PC-3 (cell line): ENCODE measurements at regions not wholly inside any gene's neighbourhood (a gene's known extent, or its start where the extent isn't known, plus 50 kb on each side); places are given as distances from the start of the nearest gene placed in this dataset.

ENCODE experiments used
- EZH2 ChIP-seq: fragments of 300-600 bp; sonication (generic); IDR thresholded peaks from one replicate; pipeline ENCODE4 v1.6.1; 2017; ENCODE audit warnings: antibody characterized with exemption, mild to moderate bottlenecking, low read length; ENCODE audit not compliant: unreplicated experiment
- TF ChIP-seq, protein P1 (sequence below): fragments of 300-600 bp; sonication (generic); conservative IDR thresholded peaks from 2 replicates; pipeline ENCODE4 v1.5.1; 2017; ENCODE audit warnings: antibody characterized with exemption, low read depth, mild to moderate bottlenecking, low read length

DNA sequence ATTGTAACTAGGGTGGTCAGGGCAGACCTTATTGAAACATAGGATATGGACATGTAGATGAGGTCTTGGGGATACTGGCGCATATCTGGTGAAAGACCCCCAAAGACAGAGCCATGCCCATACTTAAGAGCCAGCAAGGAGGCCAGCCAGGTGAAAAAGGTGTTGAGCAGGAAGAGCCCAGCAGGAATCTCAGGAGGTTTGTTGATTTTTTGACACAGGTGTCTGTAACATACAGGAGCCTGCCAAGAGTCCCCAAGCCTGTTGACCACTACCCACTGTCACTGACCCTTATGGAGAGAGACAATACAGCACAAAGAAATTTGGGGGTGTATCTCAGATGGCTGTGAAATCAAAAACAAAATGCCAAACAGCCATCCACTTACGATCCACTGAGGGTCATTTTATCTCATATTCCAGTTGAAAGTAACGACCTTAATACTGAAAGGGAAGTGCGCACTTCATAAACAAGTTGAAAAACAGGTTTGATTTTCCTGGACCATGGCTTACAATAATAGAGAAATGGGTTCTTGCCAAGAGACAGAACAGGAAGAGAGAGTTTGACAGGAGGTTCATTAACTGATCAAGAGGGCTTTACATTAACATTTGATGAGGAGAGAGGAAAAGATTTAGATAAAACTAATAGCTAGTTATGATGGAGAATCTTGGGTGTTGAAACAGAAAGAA is 163.6 kb downstream of the GLUL start:
- TF ChIP-seq, protein P1, sequence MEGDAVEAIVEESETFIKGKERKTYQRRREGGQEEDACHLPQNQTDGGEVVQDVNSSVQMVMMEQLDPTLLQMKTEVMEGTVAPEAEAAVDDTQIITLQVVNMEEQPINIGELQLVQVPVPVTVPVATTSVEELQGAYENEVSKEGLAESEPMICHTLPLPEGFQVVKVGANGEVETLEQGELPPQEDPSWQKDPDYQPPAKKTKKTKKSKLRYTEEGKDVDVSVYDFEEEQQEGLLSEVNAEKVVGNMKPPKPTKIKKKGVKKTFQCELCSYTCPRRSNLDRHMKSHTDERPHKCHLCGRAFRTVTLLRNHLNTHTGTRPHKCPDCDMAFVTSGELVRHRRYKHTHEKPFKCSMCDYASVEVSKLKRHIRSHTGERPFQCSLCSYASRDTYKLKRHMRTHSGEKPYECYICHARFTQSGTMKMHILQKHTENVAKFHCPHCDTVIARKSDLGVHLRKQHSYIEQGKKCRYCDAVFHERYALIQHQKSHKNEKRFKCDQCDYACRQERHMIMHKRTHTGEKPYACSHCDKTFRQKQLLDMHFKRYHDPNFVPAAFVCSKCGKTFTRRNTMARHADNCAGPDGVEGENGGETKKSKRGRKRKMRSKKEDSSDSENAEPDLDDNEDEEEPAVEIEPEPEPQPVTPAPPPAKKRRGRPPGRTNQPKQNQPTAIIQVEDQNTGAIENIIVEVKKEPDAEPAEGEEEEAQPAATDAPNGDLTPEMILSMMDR = no peak
- no peak for TF ChIP-seq EZH2
